NCI-H2029 treated with DMSO at 0.1 percent for 48 hours (cell line): ENCODE measurements at regions not wholly inside any gene's neighbourhood (a gene's known extent, or its start where the extent isn't known, plus 50 kb on each side); places are given as distances from the start of the nearest gene placed in this dataset.

Experiments used
- DNase-seq: peaks from one replicate; lab custom pipeline; 2025; lab: John Stamatoyannopoulos, UW

DNA sequence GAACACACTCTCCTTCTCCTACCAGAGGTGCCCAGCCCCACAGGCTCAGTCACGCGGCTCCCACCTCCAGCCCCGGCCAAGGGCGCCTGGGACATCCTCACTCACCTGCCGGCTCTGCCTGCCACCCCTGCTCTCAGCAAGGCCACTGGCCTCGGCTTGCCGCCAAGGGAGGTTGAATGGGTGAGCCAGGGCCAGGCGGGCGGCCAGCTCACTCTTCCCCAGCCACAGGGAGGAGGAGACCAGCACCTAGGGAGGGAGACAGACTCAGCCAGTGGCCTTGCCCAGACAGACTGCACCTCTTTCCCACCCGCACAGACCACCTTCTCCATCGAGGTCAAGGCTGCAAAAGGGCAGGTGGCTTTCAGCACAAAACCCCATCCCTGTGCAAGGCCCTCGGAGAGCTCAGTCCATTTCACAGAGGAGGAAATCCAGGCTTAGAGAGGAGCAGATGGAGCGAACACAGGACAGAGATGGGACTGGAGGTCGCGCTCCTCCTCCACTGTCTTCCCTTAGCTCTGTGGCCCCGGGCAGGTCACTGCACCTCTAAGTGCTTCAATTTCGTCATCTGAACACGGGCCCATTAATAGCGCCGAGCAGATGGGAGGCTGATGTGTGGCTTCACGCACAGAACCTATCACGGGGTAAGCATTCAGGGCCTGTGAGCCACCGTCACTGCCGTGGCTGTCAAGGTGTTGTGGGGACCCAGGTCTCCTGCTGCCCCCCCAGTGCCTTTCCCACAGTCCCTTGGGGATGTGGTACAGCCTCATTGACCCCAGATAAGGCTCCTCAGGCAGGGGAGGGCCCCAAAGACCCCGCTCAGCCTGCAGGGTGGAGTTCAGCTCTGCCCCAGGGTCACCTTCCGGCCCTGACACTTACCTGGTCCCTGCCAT, 56.1 kb downstream of the RMI2 start:
- peak; percentile 42 for DNase-seq

DNA sequence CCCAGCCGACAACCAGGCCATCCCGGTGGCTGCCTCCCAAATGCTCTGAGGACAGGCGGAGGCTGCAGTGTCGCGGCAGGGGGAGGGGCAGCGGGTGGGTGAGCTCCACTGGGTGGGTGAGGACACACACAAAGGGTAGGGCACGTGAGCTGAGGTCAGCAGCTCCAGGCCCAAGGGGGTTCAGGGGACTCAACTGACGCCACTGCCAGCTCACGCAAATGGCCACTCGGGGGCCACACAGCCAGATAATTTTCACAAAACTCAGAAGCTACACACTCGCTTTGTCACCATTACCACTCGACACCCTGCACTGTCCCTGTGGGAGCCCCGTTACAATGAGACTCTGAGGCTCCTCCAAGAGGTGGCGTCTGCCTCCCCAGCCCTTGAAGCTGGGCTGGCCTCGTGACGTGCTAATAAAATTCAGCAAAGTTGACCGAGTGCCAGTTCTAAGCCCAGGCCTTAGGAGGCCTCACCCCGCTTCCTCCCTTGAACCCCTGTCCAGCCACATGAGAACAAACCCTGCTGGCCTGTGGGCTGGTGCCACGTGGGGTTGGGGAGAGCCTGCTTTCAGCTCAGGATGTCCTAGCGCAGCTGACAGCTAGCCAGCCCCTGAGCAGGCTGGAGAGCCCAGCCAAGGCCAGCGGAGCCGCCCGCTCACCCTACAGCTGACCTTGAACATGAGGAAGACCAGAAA, 56.9 kb downstream of the RMI2 start:
- DNase-seq: no peak

DNA sequence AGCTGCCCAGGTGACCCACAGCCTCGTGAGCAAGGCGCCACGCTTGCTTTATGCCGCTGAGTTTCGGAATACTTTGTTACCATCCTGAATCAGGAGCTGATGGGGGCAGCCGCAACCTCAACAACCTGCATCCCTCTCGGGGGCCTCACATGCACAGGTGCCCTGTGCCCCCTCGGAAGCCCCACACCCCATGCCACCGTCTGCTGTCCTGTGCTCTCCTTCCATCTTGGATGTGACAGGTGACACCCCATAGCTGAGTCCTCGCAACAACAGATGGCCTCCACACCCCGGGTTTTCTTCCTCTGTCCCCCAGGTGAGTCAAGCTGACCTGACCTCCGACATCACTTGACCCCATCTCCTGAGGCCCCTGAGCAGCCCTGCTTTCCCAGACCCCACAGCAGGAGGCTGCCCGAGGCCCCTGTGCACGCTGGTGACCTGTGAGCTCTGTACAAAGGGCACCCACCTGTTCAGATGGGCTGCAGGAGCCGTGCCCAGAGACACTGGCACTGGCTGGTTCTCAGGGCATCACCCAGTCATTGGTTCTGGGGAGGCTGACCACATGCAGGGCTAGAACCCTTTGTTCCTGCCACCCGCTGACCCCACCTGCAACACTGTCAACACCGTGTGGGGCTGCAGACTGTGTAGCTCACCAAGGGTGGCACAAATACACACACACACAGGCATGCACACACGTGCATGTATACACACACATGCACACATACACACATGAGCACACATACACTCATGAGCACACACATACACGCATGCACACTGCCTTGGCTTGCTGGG, 57.7 kb downstream of the RMI2 start:
- DNase-seq: no peak

DNA sequence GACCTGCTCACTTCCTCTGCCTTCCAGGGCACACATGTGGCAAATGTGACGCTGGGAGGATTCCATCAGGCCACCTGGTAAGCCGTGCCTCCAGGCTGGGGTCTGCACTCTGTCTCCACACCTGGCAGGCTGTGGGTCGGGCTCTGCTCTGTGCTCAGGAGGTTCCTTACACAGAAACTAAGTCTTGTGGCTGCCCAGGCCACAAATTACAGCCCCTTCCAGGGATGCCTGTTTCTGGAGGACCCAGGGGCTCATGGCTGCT, 58.2 kb downstream of the RMI2 start:
- DNase-seq: no peak

DNA sequence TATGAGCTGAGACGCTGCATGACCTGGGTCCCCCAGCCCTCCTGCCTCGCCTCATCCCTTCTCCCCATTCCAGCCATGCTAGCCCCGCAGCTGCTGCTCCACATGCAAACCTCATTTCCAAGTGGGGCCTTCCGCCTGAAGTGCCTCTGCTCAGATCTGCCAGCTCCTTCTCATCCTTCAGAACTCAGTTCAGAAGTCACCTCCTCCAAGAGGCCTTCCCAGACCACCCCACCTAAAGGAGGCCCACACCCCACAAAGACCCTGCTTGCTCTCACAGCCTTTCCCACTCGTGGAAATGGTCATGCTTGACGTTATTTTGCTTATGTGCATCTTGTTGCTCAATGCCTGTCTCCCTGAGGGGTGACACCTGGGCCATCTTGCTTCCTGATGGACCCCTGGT, 58.7 kb downstream of the RMI2 start:
- no peak for DNase-seq

DNA sequence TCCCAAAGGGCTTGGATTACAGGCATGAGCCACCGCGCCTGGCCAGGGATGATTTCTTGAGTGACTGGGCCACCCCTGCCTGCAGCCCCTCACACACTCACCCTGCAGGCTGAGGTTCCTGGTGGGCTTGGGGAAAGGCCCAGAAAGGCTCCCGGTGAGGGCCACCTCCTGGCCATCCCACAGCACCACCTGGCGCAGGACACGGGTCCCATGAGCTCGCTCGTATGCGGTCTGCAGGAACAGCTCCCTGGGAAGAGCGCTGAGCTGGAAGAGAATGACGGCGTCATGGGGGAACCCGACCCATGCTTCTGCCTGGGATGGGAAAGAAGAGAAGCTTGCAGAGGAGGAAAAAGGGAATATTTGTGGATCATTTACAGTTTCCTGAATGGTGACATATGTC, 59.3 kb downstream of the RMI2 start:
- no peak for DNase-seq

DNA sequence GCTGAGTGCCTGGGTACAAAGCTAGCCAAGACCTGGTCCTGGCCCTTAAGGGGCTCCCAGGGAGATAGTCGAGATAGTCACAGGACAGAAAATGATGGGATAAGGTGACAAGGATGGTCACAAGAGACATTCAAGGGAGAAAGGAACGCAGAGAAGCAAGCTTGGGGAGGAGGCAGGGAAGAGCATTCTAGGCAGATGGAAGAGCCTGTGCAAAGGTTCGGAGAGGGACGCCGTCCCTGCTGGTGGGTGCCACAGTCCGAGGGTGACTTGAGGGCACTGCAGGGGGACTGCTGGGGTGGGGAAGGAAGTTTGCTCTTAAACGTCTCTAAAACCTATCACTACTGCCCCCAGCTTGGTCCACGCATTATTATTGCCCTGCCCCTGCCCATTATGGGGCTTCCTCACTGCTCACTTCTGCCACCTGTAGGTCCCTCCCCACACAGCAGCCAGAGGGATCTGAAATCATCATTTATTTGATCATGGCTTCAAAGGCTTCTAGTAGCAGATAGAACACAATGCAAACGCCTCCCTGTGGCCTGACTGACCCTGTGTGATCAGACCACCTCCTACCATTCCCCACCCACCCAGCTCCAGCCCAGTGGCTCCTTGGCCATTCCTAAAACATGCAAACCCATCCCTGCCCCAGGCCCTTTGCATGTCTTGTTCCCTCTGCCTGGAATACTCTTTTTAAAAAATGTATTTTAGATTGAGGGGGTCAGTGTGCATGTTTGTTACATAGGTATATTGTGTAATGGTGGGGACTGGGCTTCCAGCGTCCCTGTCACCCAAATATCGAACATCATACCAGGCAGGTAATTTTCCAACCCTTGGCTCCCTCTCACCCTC, 60.3 kb downstream of the RMI2 start:
- DNase-seq: no peak

DNA sequence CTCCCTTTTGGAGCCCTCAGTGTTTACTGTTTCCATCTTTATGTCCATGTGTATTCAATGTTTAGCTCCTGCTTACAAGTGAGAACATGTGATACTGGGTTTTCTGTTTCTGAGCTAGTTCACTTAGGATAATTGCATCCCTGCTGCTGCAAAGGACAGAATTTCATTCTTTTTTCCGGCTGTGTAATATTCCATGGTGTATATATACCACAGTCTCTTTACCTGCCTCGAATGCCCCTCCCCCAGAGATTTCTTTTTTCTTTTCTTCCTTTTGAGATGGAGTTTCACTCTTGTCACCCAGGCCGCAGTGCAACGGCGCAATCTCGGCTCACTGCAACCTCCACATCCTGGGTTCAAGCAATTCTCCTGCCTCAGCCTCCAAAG, 60.9 kb downstream of the RMI2 start:
- DNase-seq: no peak

DNA sequence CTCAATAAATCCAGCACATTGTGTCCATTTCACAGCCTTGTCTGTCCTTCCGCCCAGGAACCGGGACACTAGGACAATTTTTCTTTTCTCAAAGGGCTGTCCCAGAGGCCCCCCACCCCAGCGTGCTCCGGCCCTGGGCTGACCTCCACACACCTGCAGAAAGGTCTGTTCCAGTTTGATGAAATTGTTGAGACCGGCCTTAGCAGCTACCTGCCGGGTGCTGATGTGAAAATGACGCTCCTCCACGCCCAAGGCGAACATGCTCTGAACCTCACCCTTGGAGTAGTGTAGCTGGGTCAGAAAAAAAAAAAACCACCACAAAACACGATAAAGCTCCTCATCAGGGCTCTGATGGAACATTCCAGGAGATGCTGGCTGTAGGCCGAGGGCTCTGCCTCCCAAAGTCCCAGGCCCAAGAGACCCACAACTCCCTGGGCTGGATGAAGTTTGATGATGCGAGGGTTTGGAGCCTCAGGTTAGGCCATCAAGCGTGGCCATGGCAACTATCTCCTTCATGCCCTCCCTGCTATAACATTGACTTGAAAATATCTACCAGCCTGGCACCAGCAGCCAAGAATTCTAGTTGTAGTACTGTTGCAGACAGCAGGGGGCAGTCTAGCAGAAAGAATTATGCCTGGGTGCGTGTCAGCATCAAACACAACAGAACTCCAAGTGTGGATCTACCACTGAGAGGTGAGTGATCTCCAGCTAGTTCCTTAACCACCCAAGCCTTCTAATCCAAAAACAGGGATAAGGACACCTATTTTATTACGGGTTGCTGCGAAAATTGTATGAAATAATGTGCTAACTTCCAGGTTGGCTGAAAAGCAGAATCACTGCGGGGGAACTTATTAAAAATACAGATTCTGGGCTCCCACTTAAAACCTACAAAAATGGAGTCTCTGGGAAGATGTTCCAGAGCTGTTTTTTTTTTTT, 62.1 kb downstream of the RMI2 start:
- peak; percentile 60 for DNase-seq

DNA sequence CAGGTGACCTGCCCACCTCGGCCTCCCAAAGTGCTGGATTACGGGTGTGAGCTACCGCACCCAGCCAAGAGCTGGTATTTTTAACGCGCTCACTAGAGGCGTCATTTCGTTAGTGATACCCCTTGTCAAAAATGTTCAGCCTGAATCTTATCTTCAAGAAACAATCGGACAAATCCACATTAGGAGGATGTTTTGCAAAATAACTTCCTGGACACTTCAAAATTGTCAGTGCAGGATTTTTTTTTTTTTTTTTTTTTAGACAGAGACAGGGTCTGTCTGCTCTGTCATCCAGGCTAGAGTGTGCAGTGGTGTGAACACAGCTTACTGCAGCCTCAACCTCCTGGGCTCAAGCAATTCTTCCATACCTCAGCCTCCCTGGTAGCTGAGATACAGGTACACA, 63.0 kb downstream of the RMI2 start:
- no peak for DNase-seq

DNA sequence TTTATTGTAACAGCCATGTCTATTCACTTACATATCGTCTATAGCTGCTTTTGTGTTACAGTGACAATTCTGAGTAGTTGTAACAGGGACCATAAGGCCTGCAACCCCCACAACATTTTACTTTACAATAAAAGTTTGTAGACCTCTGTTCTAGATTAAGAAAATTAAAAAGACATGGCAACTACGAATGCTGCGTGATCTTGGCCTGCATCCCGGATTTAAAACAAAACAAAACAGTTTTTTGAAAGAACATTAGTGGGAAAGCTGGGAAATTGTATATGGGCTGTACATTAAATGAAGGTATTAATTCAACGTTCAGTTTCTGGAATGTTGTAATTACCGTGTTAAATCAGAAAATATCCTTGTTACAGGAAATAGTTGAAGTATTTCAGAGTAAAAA, 64.1 kb downstream of the RMI2 start:
- no peak for DNase-seq

DNA sequence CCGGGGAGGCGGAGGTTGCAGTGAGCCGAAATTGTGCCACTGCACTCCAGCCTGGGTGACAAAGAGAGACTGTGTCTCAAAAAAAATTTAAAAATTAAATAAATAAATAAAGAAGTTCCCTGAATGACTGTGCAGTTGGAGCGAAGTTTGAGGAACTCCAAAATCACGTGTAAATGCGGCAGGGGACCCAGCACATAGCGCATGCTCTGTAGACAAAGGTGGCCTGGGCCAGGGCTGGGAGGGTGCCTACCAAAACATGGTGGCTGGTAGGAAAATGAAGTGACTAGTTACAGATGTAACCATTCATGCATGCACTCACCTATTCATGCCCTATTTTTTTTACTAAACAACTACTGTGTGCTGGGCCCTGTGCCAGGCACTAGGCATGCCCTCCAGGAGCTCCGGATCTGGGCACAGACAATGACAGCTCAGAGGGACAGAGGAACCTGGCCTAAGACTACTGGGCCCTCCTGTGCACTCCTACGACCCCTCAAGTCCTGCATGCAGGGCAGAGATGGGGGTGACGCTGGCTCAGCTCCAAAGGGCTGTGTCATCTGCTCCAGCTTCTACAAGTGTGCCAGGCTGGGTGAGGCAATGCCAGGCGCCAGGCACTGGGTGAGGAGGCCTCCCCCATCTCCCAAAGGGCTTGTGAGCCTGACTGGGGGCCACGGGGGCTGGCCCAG, 65.3 kb downstream of the RMI2 start:
- no peak for DNase-seq

DNA sequence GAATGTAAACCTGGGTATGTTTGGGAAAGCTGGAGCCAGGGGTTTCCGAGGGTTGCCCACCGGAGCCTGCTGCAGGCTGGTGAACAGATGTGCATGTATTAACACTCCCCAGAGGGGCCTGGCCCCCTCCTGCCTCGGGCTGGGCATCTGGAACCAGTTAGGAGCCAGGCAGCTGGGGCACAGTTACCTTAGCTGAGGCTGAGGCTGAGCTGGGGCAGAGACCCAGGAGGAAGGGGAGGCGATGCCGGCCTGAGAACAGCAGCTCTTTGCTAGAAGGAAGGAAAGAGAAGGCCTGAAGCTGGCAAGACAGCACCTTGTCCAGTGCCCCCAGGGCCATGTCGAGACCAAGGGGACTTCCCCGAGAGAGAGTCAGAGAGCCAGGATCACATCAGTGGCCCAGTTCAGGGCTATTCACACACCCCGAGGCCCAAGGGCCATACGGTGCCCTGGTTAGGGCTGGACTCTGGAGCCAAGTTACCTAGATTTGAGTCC, 65.8 kb downstream of the RMI2 start:
- DNase-seq: no peak

DNA sequence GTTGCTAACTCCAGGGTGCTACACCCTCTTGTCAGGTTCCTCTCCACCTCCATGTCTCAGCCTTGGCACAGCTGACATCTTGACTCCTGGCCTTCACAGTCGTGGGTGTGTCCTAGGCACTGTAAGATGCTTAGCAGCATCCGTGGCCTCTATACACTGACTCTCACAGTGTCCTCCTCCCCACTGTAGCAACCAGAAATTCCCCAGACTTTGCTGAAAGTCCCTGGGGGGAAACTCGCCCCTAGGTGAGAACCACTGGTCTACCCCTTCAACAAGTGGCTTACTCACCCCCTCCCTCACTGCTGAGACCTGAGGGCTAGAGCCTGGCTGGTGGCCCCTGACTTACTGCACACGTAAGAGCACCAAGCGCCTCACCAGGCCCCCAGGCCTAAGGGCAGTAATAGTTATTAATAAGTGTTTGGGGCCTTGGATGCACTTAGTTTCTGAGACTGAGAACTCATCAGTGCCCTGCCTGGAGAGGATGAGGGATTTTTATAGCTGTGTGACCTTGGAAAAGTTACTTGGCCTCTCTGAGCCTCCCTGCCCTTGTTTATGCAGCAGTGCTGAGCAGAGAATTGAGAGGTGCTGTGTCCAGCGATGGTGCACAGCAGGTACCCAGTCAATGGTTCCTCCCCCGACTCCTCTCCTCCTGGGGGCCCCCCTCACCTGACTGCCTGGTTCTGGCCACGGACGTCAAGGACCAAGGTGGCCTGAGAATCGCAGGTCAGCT, 67.1 kb downstream of the RMI2 start:
- DNase-seq: no peak

DNA sequence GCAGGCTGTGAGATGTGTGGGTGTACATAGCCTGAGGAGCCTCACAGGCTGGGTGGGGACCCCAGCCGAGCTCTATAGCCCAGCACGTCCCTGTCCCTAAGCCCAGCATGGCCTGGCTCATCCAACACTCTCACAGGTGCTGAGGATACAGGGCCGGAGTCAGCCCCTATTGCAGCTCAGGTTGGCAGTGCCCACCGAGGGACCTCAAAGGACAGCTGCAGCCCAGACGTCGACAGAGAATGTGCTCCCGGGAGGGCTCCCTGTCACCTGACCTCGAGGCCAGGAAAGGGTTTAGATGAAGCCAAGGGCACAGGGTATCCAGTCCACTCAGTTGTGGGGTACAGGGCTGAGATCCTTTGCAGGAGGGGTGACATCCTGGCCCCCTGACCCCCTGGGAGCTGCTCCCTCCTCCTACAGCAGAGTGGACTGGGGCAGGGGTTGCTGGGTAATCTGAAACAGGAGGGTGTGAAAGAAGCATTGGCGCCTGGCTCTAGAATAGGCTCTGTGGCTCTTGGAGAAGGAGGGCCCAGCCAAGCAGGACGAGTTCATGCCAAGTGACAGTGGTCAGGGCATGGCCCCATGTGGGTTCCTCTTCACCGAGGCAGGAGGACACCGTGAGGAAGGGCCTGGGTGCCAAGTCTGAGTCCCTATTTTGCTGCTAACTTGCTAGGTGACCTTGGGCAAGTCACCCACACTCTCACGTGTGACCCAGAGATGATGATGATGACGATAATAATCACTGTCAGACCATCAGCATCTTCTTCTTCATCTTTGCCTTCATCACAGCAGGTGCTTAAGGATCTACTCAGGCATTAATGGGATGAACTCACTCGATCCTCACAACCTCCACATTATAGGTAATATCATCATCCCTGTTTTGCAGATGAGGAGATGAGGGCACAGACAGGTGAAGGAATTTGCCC, 68.0 kb downstream of the RMI2 start:
- DNase-seq: no peak

DNA sequence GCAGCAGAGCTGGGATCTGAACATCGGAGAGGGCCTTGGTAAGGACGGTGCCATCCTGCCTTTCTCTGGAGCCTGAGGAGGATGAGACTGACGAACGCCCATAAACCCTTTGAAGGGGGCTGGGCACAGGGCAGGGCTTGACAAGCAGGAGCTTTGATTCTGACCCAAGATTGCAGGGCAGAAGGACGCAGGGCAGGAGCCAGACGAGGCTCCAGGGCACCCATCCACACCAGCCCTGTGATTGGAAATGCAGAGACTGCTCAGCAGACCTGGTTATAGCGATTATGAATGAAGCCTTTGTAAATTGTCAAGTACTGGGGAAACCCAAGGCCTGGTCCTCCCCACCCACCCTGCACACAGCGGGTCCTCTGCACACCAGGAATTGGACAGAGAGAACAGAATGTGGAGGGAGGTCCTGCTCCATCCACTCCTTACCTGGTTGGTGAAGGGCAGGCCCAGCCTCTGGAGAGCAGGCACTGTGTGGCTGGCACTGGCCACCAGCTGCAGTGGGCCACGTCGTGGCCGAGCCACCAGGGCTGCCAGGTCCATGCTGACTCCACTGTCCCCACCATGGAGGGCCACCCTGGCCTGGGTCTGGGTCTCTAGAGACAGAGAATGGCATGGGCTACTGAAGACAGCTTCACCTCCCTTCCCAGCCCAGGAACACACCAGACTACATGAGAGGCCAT, 68.8 kb downstream of the RMI2 start:
- no peak for DNase-seq

DNA sequence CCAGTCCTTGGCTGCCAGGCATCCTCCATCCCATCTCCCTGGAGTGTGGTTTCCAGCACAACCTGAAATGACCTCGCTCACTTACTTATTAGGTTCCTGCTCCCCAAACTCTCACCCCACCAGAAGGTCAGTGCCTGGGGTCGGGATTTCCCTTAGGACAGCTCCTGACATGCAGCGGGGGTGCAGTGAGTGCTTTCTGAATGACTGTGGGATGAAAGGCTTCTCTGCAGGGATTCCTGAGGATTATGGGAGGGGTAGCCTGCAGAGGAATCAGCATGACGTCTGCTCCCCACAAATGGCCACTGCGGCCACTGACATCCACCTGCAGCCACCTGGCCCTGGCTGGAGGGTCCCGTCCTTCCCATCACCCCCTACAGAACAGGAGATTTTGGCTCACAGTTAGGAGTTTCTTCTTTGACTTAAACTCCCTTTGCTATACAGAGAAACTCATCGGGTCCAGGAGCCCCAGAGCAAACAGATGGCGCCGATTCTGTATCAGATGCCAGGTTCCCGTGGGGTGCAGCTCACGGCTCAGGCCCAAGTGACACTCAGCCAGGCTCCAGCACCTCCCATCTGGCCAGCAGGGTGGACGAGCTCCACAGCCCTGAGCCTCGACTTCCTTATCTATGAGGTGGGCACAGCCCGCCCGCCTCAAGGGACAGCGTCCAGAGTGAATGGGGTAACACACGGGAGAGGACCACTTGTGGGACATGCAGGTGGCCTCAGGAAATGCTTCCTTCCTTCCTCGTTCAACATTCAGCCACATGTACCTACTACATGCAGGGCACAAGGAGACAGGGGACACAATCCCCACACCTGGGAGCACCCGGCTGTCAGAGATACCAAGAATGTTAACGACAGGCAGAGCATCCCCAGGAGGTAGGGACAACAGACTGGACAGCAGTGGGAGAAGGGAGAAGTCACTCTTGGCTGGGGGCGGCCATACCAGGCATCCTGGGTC, 69.8 kb downstream of the RMI2 start:
- DNase-seq: no peak
